Vagina (tissue), 2 donors: ENCODE measurements at regions not wholly inside any gene's neighbourhood (a gene's known extent, or its start where the extent isn't known, plus 50 kb on each side); places are given as distances from the start of the nearest gene placed in this dataset.
A peak's percentile ranks its signal among the peaks of the same experiment; 100 is the strongest.

Experiments
- DNase-seq, 2 donors: peaks; one replicate each; pipeline ENCODE4 v3.0.0-alpha.2; 2017; ENCODE audit errors: extremely low spot score in 2 of 2
- H3K27ac ChIP-seq: fragments of 200-600 bp; sonication (generic); one replicate; pipeline ENCODE4 v1.5.1; 2019
- H3K27me3 ChIP-seq: fragments of 200-600 bp; sonication (generic); one replicate; pipeline ENCODE4 v1.5.1; 2019
- H3K36me3 ChIP-seq, 2 donors: fragments of 200-600 bp; sonication (generic); one replicate each; pipeline ENCODE4 v1.5.1; 2017 to 2019
- H3K4me1 ChIP-seq: fragments of 200-600 bp; sonication (generic); one replicate; pipeline ENCODE4 v1.5.1; 2019
- H3K4me3 ChIP-seq, 2 donors: fragments of 200-600 bp; sonication (generic); 1 replicate in 1 of 2; 2 replicates in 1 of 2; pipeline ENCODE4 v1.5.1; 2016 to 2019
- H3K9me3 ChIP-seq: fragments of 200-600 bp; sonication (generic); one replicate; pipeline ENCODE4 v1.5.1; 2019
- POLR2A ChIP-seq, 2 donors: fragments of 450-650 bp; IDR thresholded peaks; one replicate each; pipeline ENCODE4 v1.6.1; 2017; ENCODE audit warnings: antibody characterized with exemption in 2 of 2, mild to moderate bottlenecking in 2 of 2, moderate library complexity in 2 of 2
- POLR2AphosphoS5 ChIP-seq, 2 donors: sonication (generic); formaldehyde crosslinking; IDR thresholded peaks; one replicate each; pipeline ENCODE4 v1.9.0; 2017; ENCODE audit warnings: antibody characterized with exemption in 2 of 2, mild to moderate bottlenecking in 2 of 2, low read depth in 1 of 2; ENCODE audit not compliant: insufficient read depth in 1 of 2
- intact Hi-C: fragments of 100-400 bp; cut with DNase I; formaldehyde crosslinking; loops from one replicate; pipeline ENCODE4 v1.15.1; 2023
- TF ChIP-seq, protein P1 (sequence below), 3 experiments: fragments of 450-650 bp in 2 of 3; fragments of 200-600 bp in 1 of 3; sonication (generic) in 1 of 3; IDR thresholded peaks; one replicate each; pipeline ENCODE4 v1.5.1; 2017 to 2019; ENCODE audit warnings: antibody characterized with exemption in 3 of 3, mild to moderate bottlenecking in 2 of 3, moderate library complexity in 2 of 3

DNA sequence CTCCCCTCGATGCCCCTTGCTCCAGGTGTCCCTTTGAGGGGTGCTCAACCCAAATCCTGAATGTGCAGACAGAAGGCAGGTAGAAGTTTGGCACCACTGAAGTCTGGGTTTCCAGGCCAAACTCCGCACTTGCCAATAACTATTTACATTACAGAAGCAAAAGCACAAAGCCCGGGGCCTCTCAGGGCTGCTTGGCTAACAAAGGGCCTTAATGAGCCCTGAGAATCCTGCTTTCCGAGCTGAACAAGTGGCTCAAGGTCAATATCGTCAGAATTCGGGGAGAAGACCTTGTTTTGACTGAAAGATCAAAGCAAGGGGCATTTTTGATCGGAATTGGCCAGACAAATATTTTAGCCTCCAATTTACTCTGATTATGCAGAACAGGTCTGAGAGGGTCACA, 189.9 kb downstream of the HERPUD2 start:
- H3K36me3 ChIP-seq, result no peaks in the 10 kb centered on the region

DNA sequence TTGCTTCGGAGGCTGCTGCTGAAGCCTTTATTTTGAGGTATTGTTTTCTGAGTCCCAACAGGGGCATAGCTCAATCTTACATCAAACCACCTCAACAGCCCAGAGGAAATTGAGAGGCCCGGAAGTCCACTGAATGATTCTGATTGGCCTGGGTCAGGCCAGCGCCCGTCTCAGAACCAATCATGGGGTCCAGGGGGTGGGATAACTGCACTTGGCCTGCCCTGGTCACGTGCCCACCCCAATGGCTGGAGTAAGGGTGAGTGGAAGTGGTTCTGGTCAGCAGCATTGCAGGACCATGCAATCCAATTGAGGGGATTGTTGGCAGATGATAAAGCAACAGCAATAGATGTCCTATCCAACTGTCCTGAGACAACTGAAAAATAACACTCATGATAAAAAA, 190.6 kb downstream of the HERPUD2 start:
- TF ChIP-seq POLR2A (IDR thresholded peaks at IDR 0.05), result no peak
- TF ChIP-seq POLR2AphosphoS5 (IDR thresholded peaks at IDR 0.05; ENCODE audit: insufficient read depth in 1 of 2, low read depth in 1 of 2), result no peak
- TF ChIP-seq, protein P1, sequence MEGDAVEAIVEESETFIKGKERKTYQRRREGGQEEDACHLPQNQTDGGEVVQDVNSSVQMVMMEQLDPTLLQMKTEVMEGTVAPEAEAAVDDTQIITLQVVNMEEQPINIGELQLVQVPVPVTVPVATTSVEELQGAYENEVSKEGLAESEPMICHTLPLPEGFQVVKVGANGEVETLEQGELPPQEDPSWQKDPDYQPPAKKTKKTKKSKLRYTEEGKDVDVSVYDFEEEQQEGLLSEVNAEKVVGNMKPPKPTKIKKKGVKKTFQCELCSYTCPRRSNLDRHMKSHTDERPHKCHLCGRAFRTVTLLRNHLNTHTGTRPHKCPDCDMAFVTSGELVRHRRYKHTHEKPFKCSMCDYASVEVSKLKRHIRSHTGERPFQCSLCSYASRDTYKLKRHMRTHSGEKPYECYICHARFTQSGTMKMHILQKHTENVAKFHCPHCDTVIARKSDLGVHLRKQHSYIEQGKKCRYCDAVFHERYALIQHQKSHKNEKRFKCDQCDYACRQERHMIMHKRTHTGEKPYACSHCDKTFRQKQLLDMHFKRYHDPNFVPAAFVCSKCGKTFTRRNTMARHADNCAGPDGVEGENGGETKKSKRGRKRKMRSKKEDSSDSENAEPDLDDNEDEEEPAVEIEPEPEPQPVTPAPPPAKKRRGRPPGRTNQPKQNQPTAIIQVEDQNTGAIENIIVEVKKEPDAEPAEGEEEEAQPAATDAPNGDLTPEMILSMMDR (IDR thresholded peaks at IDR 0.05), result no peak
- Histone ChIP-seq H3K27ac (no peak overlapping the region), H3K4me3 (no peak overlapping the region), H3K9me3 (no peaks in the 10 kb centered on the region), H3K4me1 (no peaks in the 10 kb centered on the region), H3K27me3 (no peaks in the 10 kb centered on the region), H3K36me3 (no peaks in the 10 kb centered on the region)
- no peak for DNase-seq
- intact Hi-C loops, result no loop called here

More for the DNA sequence above, 189.9 kb downstream of the HERPUD2 start:
- H3K9me3 ChIP-seq, result no peaks in the 10 kb centered on the region
- TF ChIP-seq, protein P1 (IDR thresholded peaks at IDR 0.05), result no peak
- TF ChIP-seq POLR2A (IDR thresholded peaks at IDR 0.05) (no peak), POLR2AphosphoS5 (IDR thresholded peaks at IDR 0.05; ENCODE audit: insufficient read depth in 1 of 2, low read depth in 1 of 2) (no peak)
- no peak overlapping the region for H3K4me3 ChIP-seq
- H3K27me3 ChIP-seq, result no peaks in the 10 kb centered on the region
- H3K4me1 ChIP-seq, result no peaks in the 10 kb centered on the region
- no peak overlapping the region for H3K27ac ChIP-seq
- DNase-seq, result no peak
- intact Hi-C loops, result no loop called here

- Histone ChIP-seq H3K36me3 (no peaks in the 10 kb centered on the region), H3K27ac (no peak overlapping the region), H3K27me3 (no peaks in the 10 kb centered on the region), H3K4me3 (no peak overlapping the region), H3K4me1 (no peaks in the 10 kb centered on the region), H3K9me3 (no peaks in the 10 kb centered on the region)
- intact Hi-C loops, result no loop called here
- TF ChIP-seq POLR2AphosphoS5 (IDR thresholded peaks at IDR 0.05; ENCODE audit: insufficient read depth in 1 of 2, low read depth in 1 of 2) (no peak), POLR2A (IDR thresholded peaks at IDR 0.05) (no peak)
- TF ChIP-seq, protein P1 (IDR thresholded peaks at IDR 0.05), result no peak
- no peak for DNase-seq
Observed at GRCh38 chr7:35501681-35502080, 193.3 kb downstream of the HERPUD2 start.

DNA sequence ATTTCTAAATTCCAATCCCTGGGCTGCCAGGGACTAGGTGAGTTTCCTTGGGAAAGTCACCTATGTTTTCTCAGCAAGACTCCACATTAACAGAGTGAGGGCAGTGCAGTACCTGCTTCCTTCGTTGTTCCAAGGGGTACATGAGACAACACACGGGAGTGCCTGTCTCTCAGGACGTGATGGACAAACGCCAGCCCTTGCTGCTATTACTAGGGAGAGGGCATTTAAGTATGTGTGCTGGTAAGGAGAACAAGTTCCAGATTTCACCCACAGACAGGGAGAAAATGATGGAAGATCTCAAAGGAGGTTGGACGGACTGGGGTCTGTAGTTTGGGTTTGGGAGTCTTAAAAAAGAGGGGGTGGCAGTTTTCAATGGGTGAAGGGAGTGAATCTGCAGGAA, 195.7 kb downstream of the HERPUD2 start:
- intact Hi-C loops, result no loop called here
- no peaks in the 10 kb centered on the region for H3K4me1 ChIP-seq
- H3K36me3 ChIP-seq, result no peaks in the 10 kb centered on the region
- H3K27me3 ChIP-seq, result no peaks in the 10 kb centered on the region
- no peak for TF ChIP-seq POLR2AphosphoS5 (IDR thresholded peaks at IDR 0.05; ENCODE audit: insufficient read depth in 1 of 2, low read depth in 1 of 2)
- TF ChIP-seq, protein P1 (IDR thresholded peaks at IDR 0.05), result no peak
- TF ChIP-seq POLR2A (IDR thresholded peaks at IDR 0.05), result no peak
- DNase-seq, result peak in 1 of 2 donors; percentile 54
- no peak overlapping the region for H3K4me3 ChIP-seq
- H3K9me3 ChIP-seq, result no peaks in the 10 kb centered on the region
- no peak overlapping the region for H3K27ac ChIP-seq

DNA sequence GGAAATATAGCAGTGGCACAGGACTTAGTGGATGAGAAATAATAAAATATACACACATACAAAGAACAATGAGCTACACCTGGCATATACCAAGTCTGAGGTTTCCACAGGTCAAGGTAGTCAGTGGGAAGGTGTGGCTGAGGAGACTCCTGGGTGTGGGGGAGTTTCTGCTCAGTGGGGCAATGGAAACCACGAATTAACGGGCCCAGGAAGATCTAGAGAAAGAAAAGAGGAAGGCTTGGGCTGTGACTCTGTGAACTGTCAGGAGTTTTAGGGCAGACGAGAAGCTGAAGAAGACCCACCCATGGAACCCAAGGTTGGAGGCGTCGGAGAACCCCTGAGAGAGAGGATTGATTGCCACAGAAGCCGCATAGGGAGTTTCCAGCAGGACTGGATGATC, 196.5 kb downstream of the HERPUD2 start:
- intact Hi-C loops, result no loop called here
- H3K36me3 ChIP-seq, result no peaks in the 10 kb centered on the region
- no peaks in the 10 kb centered on the region for H3K4me1 ChIP-seq
- no peak overlapping the region for H3K27ac ChIP-seq
- no peaks in the 10 kb centered on the region for H3K27me3 ChIP-seq
- TF ChIP-seq POLR2AphosphoS5 (IDR thresholded peaks at IDR 0.05; ENCODE audit: insufficient read depth in 1 of 2, low read depth in 1 of 2) (no peak), POLR2A (IDR thresholded peaks at IDR 0.05) (no peak)
- TF ChIP-seq, protein P1 (IDR thresholded peaks at IDR 0.05), result no peak
- H3K4me3 ChIP-seq, result no peak overlapping the region
- H3K9me3 ChIP-seq, result no peaks in the 10 kb centered on the region
- no peak for DNase-seq
